ENCODE measurements at regions not wholly inside any gene's neighbourhood (a gene's known extent, or its start where the extent isn't known, plus 50 kb on each side); places are given as distances from the start of the nearest gene placed in this dataset.

DNA sequence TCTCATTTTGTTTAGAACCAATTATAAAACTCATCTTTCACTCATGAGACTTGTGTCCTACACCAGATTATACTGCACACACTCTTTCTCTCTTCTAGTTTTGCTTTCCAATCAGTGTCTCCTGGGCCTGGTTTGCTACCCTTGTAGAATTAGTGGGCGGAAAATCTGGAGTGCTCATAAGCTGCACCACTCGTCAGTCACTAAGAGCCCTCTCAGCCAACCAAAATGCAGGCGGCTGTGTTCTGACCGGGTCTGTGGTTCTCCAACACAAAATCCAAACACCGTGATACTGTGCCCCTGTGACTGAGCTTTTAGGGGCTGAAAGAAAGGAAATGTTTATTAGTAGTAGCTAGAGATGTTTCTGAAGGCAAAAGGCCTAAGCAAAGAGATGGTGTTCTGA lies 83.7 kb upstream of the OBI1 start:
- H3K36me3 ChIP-seq, result no peaks in the 10 kb centered on the region
- TF ChIP-seq POLR2AphosphoS5 (IDR thresholded peaks at IDR 0.05) (no peak), EP300 (IDR thresholded peaks at IDR 0.05) (no peak), POLR2A (IDR thresholded peaks at IDR 0.05) (no peak)
- TF ChIP-seq, protein P1, sequence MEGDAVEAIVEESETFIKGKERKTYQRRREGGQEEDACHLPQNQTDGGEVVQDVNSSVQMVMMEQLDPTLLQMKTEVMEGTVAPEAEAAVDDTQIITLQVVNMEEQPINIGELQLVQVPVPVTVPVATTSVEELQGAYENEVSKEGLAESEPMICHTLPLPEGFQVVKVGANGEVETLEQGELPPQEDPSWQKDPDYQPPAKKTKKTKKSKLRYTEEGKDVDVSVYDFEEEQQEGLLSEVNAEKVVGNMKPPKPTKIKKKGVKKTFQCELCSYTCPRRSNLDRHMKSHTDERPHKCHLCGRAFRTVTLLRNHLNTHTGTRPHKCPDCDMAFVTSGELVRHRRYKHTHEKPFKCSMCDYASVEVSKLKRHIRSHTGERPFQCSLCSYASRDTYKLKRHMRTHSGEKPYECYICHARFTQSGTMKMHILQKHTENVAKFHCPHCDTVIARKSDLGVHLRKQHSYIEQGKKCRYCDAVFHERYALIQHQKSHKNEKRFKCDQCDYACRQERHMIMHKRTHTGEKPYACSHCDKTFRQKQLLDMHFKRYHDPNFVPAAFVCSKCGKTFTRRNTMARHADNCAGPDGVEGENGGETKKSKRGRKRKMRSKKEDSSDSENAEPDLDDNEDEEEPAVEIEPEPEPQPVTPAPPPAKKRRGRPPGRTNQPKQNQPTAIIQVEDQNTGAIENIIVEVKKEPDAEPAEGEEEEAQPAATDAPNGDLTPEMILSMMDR (IDR thresholded peaks at IDR 0.05), result no peak
- H3K27ac ChIP-seq, result no peak overlapping the region
- no peaks in the 10 kb centered on the region for H3K4me1 ChIP-seq
- ATAC-seq, result no peak
- WGBS, 2 donors (ENCODE audit: low coverage in 1 of 2), result 5 to 66% methylated on average over 2 to 4 of the region's 5 CpGs
- no peak overlapping the region for H3K4me3 ChIP-seq
- no peaks in the 10 kb centered on the region for H3K9me3 ChIP-seq
- H3K27me3 ChIP-seq, result peaks cover 4% of the 10 kb centered on the region

DNA sequence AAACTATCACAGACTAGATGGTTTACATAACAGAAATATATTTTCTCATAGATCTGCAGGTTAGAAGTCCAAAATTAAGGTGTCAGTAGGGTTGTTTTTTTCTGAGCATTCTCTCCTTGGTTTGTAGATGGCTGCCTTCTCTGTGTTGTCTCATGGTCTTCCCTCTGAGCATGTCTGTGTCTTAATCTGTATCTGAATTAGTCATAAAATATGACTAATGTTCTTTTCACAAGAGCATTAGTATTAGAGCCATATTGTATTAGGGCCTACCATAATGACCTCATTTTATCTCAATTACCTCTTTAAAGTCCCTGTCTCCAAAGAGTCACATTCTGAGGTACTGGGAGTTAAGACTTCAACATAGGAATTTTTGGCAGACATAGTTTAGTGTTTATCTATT lies 77.2 kb upstream of the OBI1 start:
- no peak for TF ChIP-seq EP300 (IDR thresholded peaks at IDR 0.05)
- no peak for TF ChIP-seq POLR2A (IDR thresholded peaks at IDR 0.05)
- TF ChIP-seq, protein P1 (IDR thresholded peaks at IDR 0.05), result no peak
- TF ChIP-seq POLR2AphosphoS5 (IDR thresholded peaks at IDR 0.05), result no peak
- H3K4me3 ChIP-seq, result no peak overlapping the region
- no peaks in the 10 kb centered on the region for H3K36me3 ChIP-seq
- peaks cover 4% of the 10 kb centered on the region for H3K27me3 ChIP-seq
- H3K4me1 ChIP-seq, result no peaks in the 10 kb centered on the region
- no peaks in the 10 kb centered on the region for H3K9me3 ChIP-seq
- no peak overlapping the region for H3K27ac ChIP-seq
- no peak for ATAC-seq

DNA sequence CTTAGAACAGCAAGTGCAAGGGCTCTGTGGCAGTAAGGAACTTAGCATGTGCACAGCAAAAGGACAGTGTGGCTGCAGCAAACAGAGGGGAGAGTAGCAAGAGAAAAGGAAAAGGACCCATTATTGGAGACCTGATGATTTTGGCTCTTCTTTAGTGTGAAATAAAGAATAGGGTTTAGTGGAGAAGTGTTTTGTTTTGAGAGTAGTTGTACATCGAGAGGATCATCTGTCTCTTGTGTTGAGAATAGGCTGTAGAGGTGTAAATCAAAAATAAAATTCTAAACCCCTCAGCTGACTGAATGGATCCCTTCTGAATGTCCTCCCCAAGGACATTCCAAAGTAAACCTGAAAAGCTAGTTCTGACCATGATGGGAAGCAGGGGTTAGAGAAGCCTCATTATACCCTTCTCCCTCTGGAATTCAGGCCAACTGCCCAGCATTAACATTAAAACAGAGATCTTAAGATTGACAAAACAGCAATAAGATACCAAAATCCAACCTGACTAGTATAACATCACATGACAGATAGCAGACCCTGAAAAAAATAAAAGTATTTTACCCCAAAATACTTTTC lies 73.6 kb upstream of the OBI1 start:
- ATAC-seq, result no peak
- 89 to 100% methylated on average over 1 of the region's 1 CpG for WGBS, 2 donors (ENCODE audit: low coverage in 1 of 2)

DNA sequence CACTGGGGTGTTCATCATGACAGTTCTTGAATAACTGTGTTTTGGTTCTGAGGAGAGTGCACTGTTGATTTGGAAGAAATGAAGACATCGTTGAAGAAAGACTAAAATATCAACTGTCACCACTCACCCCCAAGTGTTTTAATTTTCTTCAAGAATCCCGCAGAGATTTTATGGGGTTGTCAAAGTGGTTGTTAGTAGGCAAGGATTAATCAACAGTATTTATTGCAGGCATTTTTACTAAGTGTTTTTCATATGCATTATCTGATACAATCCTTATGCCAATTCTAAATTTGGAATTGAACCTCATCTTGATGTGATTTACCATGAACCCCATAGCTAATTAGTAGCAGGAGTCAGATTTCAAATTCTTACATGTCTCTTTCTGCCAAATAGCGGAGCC lies 63.7 kb upstream of the OBI1 start:
- WGBS, 2 donors (ENCODE audit: low coverage in 1 of 2), result 74 to 77% methylated on average over 3 of the region's 3 CpGs
- Histone ChIP-seq H3K36me3 (no peaks in the 10 kb centered on the region), H3K27me3 (peaks cover 4% of the 10 kb centered on the region), H3K27ac (no peak overlapping the region), H3K4me1 (no peaks in the 10 kb centered on the region), H3K4me3 (no peak overlapping the region), H3K9me3 (no peaks in the 10 kb centered on the region)
- TF ChIP-seq POLR2AphosphoS5 (IDR thresholded peaks at IDR 0.05), result no peak
- TF ChIP-seq POLR2A (IDR thresholded peaks at IDR 0.05), result no peak
- TF ChIP-seq EP300 (IDR thresholded peaks at IDR 0.05), result no peak
- TF ChIP-seq, protein P1 (IDR thresholded peaks at IDR 0.05), result no peak
- no peak for ATAC-seq

More for the DNA sequence above, 73.6 kb upstream of the OBI1 start:
- no peaks in the 10 kb centered on the region for H3K4me1 ChIP-seq
- H3K27me3 ChIP-seq, result no peaks in the 10 kb centered on the region
- H3K27ac ChIP-seq, result no peak overlapping the region
- TF ChIP-seq POLR2AphosphoS5 (IDR thresholded peaks at IDR 0.05) (no peak), EP300 (IDR thresholded peaks at IDR 0.05) (no peak), POLR2A (IDR thresholded peaks at IDR 0.05) (no peak)
- TF ChIP-seq, protein P1 (IDR thresholded peaks at IDR 0.05), result no peak
- no peaks in the 10 kb centered on the region for H3K9me3 ChIP-seq
- no peak overlapping the region for H3K4me3 ChIP-seq
- no peaks in the 10 kb centered on the region for H3K36me3 ChIP-seq

DNA sequence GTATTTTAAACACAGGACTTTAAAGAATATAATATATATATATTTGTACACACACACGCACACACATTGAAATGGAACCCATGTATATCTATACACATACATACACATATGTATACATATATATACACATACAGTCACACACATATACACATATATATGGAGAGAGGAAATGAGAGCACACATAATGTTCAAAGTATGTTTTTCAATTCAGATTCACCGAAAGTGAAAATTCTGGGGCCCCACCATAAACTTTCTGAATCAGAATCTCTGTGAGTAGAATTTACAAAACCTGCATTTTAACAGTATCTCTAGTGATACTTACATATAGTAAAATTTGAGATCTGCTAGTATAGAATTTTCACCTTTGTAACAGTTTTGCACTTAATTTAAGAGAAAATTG lies 60.4 kb upstream of the OBI1 start:
- TF ChIP-seq POLR2A (IDR thresholded peaks at IDR 0.05) (no peak), POLR2AphosphoS5 (IDR thresholded peaks at IDR 0.05) (no peak), EP300 (IDR thresholded peaks at IDR 0.05) (no peak)
- TF ChIP-seq, protein P1 (IDR thresholded peaks at IDR 0.05), result no peak
- H3K27me3 ChIP-seq, result peaks cover 4% of the 10 kb centered on the region
- no peaks in the 10 kb centered on the region for H3K9me3 ChIP-seq
- H3K36me3 ChIP-seq, result no peaks in the 10 kb centered on the region
- H3K4me3 ChIP-seq, result no peak overlapping the region
- ATAC-seq, result no peak
- WGBS, 2 donors (ENCODE audit: low coverage in 1 of 2), result 85 to 88% methylated on average over 2 of the region's 2 CpGs
- no peaks in the 10 kb centered on the region for H3K4me1 ChIP-seq
- no peak overlapping the region for H3K27ac ChIP-seq

All from gastroesophageal sphincter (tissue), 4 donors.